IMR-90 (cell line): ENCODE measurements at regions not wholly inside any gene's neighbourhood (a gene's known extent, or its start where the extent isn't known, plus 50 kb on each side); places are given as distances from the start of the nearest gene placed in this dataset.

Source experiments
- ATAC-seq: fragments of 200-7000 bp; cut with Tn5 transposase; 2 replicates; pipeline ENCODE4 v1.9.1; 2020; ENCODE audit warnings: low read depth, mild to moderate bottlenecking, moderate library complexity
- BruUV-seq: library from RNA; stranded (reverse); fragments of 400-500 nt; replicated peaks from 2 replicates; lab custom pipeline; 2021; lab: Mats Ljungman, UMichigan
- CTCF ChIA-PET: fragments of 300-600 bp; formaldehyde crosslinking; extraction: SDS; loops from one replicate; lab custom pipeline; 2021; ENCODE audit warnings: antibody characterized with exemption; lab: Yijun Ruan, JAX
- POLR2A ChIA-PET: fragments of 300-600 bp; sonication (Branson Sonifier 250); formaldehyde crosslinking; loops from one replicate; lab custom pipeline; 2022; ENCODE audit warnings: antibody characterized with exemption; ENCODE audit not compliant: unreplicated experiment; lab: Charles Lee
- DNase-seq: peaks from one replicate; pipeline ENCODE4 v3.0.0; 2013
- H2AFZ ChIP-seq: replicated peaks from 2 replicates; pipeline ENCODE3; 2013; ENCODE audit warnings: low read length, mild to moderate bottlenecking; ENCODE audit not compliant: poor library complexity
- H2AK5ac ChIP-seq: 2 replicates; pipeline ENCODE4 v1.6.1; 2013; ENCODE audit warnings: low read depth, low read length, inconsistent platforms
- H2AK9ac ChIP-seq: replicated peaks from 2 replicates; pipeline ENCODE3; 2013; ENCODE audit warnings: mild to moderate bottlenecking, low read depth, low read length, moderate library complexity; ENCODE audit not compliant: poor library complexity
- H2BK120ac ChIP-seq: 2 replicates; pipeline ENCODE4 v1.6.1; 2013; ENCODE audit warnings: low read depth, low read length, inconsistent platforms
- H2BK15ac ChIP-seq: 3 replicates; pipeline ENCODE4 v1.6.1; 2013; ENCODE audit warnings: low read depth, low read length, inconsistent platforms
- H2BK20ac ChIP-seq: 2 replicates; pipeline ENCODE4 v1.6.1; 2013; ENCODE audit warnings: low read depth, mild to moderate bottlenecking, inconsistent platforms, low read length, moderate library complexity
- H2BK5ac ChIP-seq: 2 replicates; pipeline ENCODE4 v1.6.1; 2013; ENCODE audit warnings: mild to moderate bottlenecking, low read depth, low read length, inconsistent platforms; ENCODE audit not compliant: poor library complexity, severe bottlenecking
- H3K14ac ChIP-seq: replicated peaks from 2 replicates; pipeline ENCODE4 v1.6.1; 2013; ENCODE audit warnings: low read depth, low read length, inconsistent platforms
- H3K18ac ChIP-seq: 2 replicates; pipeline ENCODE4 v1.6.1; 2013; ENCODE audit warnings: low read depth, low read length, control low read depth
- H3K23ac ChIP-seq: 2 replicates; pipeline ENCODE4 v1.6.1; 2013; ENCODE audit warnings: low read depth, low read length, inconsistent platforms
- H3K27ac ChIP-seq: 2 replicates; pipeline ENCODE4 v1.5.1; 2013; ENCODE audit warnings: mild to moderate bottlenecking, control low read depth, low read length; ENCODE audit not compliant: insufficient read depth
- H3K27me3 ChIP-seq: 2 replicates; pipeline ENCODE4 v1.6.1; 2013; ENCODE audit warnings: low read length; ENCODE audit not compliant: control insufficient read depth, insufficient read depth
- H3K36me3 ChIP-seq: 2 replicates; pipeline ENCODE4 v1.6.1; 2013; ENCODE audit warnings: low read length, mixed read lengths; ENCODE audit not compliant: control insufficient read depth, insufficient read depth
- H3K4ac ChIP-seq: 2 replicates; pipeline ENCODE4 v1.6.1; 2013; ENCODE audit warnings: low read depth, low read length, inconsistent platforms
- H3K4me1 ChIP-seq: 2 replicates; pipeline ENCODE4 v1.6.1; 2013; ENCODE audit warnings: low read length, mixed read lengths; ENCODE audit not compliant: control insufficient read depth, insufficient read depth
- H3K4me2 ChIP-seq: 2 replicates; pipeline ENCODE4 v1.6.1; 2013; ENCODE audit warnings: low read depth, mild to moderate bottlenecking, control low read depth, low read length, moderate library complexity
- H3K4me3 ChIP-seq: 2 replicates; pipeline ENCODE4 v1.5.1; 2013; ENCODE audit warnings: low read depth, mild to moderate bottlenecking, control low read depth, low read length, moderate library complexity; ENCODE audit not compliant: insufficient read depth
- H3K56ac ChIP-seq: 2 replicates; pipeline ENCODE4 v1.6.1; 2013; ENCODE audit warnings: low read length, inconsistent platforms; ENCODE audit not compliant: insufficient read depth; ENCODE audit errors: extremely low read depth
- H3K79me1 ChIP-seq, 2 experiments: 2 replicates each; pipeline ENCODE4 v1.6.1; 2013; ENCODE audit warnings: low read length in 2 of 2, inconsistent platforms in 1 of 2, low read depth in 1 of 2
- H3K9ac ChIP-seq: 2 replicates; pipeline ENCODE4 v1.6.1; 2013; ENCODE audit warnings: low read depth, low read length, control low read depth
- H3K9me1 ChIP-seq: 2 replicates; pipeline ENCODE4 v1.6.1; 2013; ENCODE audit warnings: low read length, inconsistent platforms; ENCODE audit not compliant: insufficient read depth
- H3K9me3 ChIP-seq: 2 replicates; pipeline ENCODE4 v1.6.1; 2013; ENCODE audit warnings: low read length; ENCODE audit not compliant: control insufficient read depth, insufficient read depth
- H4K20me1 ChIP-seq: 2 replicates; pipeline ENCODE4 v1.6.1; 2013; ENCODE audit warnings: low read length, inconsistent platforms; ENCODE audit not compliant: insufficient read depth
- H4K5ac ChIP-seq: 2 replicates; pipeline ENCODE4 v1.6.1; 2013; ENCODE audit warnings: mild to moderate bottlenecking, low read depth, low read length, control low read depth
- H4K8ac ChIP-seq, 2 experiments: 2 replicates each; pipeline ENCODE4 v1.6.1; 2013; ENCODE audit warnings: low read depth in 2 of 2, low read length in 2 of 2, control low read depth in 1 of 2, inconsistent platforms in 1 of 2
- H4K91ac ChIP-seq: 2 replicates; pipeline ENCODE4 v1.6.1; 2013; ENCODE audit warnings: low read depth, low read length, inconsistent platforms; ENCODE audit not compliant: insufficient read depth
- BHLHE40 ChIP-seq: fragments of 150-350 bp; IDR thresholded peaks from 2 replicates; pipeline ENCODE4 v1.6.1; 2016; ENCODE audit warnings: mild to moderate bottlenecking, low read depth, low read length
- CHD1 ChIP-seq: IDR thresholded peaks from 2 replicates; pipeline ENCODE4 v1.6.1; 2012; ENCODE audit warnings: low read depth, low read length, improper control_type of control experiment
- FOS ChIP-seq: fragments of 150-350 bp; IDR thresholded peaks from 2 replicates; pipeline ENCODE4 v1.6.1; 2016; ENCODE audit warnings: low read depth, low read length
- MXI1 ChIP-seq: IDR thresholded peaks from 2 replicates; pipeline ENCODE4 v1.6.1; 2012; ENCODE audit warnings: low read depth, mild to moderate bottlenecking, low read length, moderate library complexity, borderline replicate concordance
- POLR2A ChIP-seq: IDR thresholded peaks from 2 replicates; pipeline ENCODE4 v1.6.1; 2012; ENCODE audit warnings: mild to moderate bottlenecking, low read depth, low read length
- SMC3 ChIP-seq: fragments of 150-350 bp; IDR thresholded peaks from 2 replicates; pipeline ENCODE4 v1.6.1; 2016; ENCODE audit warnings: low read depth, mild to moderate bottlenecking, antibody characterized with exemption, low read length, moderate library complexity
- WGBS, 2 experiments: methylation state at CpG; one replicate each; pipeline versions ENCODE4 v1.1.5 to v1.1.7; 2013; ENCODE audit warnings: missing lambda C conversion rate in 2 of 2; ENCODE audit not compliant: insufficient read length in 1 of 2; ENCODE audit errors: extremely low coverage in 2 of 2; 5-methylcytosine and 5-hydroxymethylcytosine counted together
- dilution Hi-C: fragments of 300-500 bp; cut with HindIII; formaldehyde crosslinking; loops from one replicate; pipeline ENCODE4 v1.14.3; 2018; ENCODE audit warnings: low sequenced_read_pairs; ENCODE audit not compliant: unreplicated experiment
- in situ Hi-C: fragments of 300-500 bp; cut with MboI; formaldehyde crosslinking; loops from 3 replicates; pipeline ENCODE4 v1.14.3; 2019; ENCODE audit warnings: low sequenced_read_pairs, inconsistent platforms, mixed read lengths
- intact Hi-C: fragments of 100-400 bp; cut with micrococcal nuclease; formaldehyde crosslinking; loops from 2 replicates; pipeline ENCODE4 v1.10.0; 2022
- TF ChIP-seq, protein P1 (sequence below): fragments of 150-350 bp; IDR thresholded peaks from 2 replicates; pipeline ENCODE4 v1.6.1; 2016; ENCODE audit warnings: low read depth, mild to moderate bottlenecking, low read length, moderate library complexity, borderline replicate concordance

DNA sequence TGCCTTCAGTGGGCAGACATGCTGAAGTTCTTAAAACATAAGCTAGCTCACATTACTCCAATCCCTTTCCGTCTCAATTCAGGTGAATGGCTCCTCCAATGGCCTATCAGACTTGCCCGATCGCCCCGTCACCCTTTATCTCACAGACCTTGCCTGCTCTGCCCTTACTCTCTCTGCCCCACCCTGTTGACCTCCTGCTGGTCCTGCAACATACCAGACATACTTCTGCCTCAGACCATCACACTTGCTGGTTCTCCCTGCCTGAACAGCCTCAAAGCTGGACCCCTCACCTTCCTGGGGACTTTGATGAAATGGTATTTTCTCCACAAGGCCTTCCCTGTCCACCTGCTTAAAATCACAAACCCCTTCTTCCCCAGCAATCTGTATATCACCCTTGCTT is 340.1 kb upstream of the NR3C2 start:
- in situ Hi-C loops (no loop called here), intact Hi-C loops (no loop called here), dilution Hi-C loops (no loop called here)
- Histone ChIP-seq H3K27me3 (no peaks in the 10 kb centered on the region), H2AFZ (peak overlapping the region; percentile 59), H2BK15ac (no peak overlapping the region; the same call in 1 of the 3 replicates), H2BK20ac (peak overlapping the region; percentile 40; the same call in 1 of the 2 replicates), H2AK9ac (no peak overlapping the region), H3K18ac (no peak overlapping the region), H3K4me3 (no peak overlapping the region), H2AK5ac (peak overlapping the region; percentile 78; the same call in 1 of the 2 replicates), H4K8ac (no peak overlapping the region; a peak in 1 of 4 replicates), H2BK5ac (no peak overlapping the region), H4K5ac (no peak overlapping the region), H3K56ac (no peak overlapping the region), H3K4ac (no peak overlapping the region), H2BK120ac (peak overlapping the region; percentile 34; the same call in 1 of the 2 replicates), H3K27ac (no peak overlapping the region), H3K36me3 (no peaks in the 10 kb centered on the region), H3K9me3 (peaks cover 3% of the 10 kb centered on the region; the same call in 1 of the 2 replicates), H3K14ac (no peak overlapping the region), H3K4me1 (peaks cover 6% of the 10 kb centered on the region; the same call in 1 of the 2 replicates), H3K9ac (no peak overlapping the region), H3K4me2 (no peak overlapping the region), H4K91ac (no peak overlapping the region; the same call in none of the 2 replicates), H3K9me1 (no peaks in the 10 kb centered on the region), H4K20me1 (no peaks in the 10 kb centered on the region), H3K79me1 (no peaks in the 10 kb centered on the region), H3K23ac (no peak overlapping the region)
- ChIA-PET CTCF (no interaction called here), POLR2A (no interaction called here)
- DNase-seq (no peak), ATAC-seq (no peak)
- TF ChIP-seq MXI1 = no peak
- TF ChIP-seq FOS = no peak
- TF ChIP-seq POLR2A = no peak
- TF ChIP-seq, protein P1, sequence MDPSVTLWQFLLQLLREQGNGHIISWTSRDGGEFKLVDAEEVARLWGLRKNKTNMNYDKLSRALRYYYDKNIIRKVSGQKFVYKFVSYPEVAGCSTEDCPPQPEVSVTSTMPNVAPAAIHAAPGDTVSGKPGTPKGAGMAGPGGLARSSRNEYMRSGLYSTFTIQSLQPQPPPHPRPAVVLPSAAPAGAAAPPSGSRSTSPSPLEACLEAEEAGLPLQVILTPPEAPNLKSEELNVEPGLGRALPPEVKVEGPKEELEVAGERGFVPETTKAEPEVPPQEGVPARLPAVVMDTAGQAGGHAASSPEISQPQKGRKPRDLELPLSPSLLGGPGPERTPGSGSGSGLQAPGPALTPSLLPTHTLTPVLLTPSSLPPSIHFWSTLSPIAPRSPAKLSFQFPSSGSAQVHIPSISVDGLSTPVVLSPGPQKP = no peak
- no peak for TF ChIP-seq CHD1
- no peak for TF ChIP-seq SMC3
- no peak for TF ChIP-seq BHLHE40
- 82% methylated on average over 3 of the region's 4 CpGs; no CpG with 5 or more reads in 1 of the 2 experiments for WGBS, 2 experiments
- BruUV-seq = no TSS peak
